DOHH2 (cell line): ENCODE measurements at regions not wholly inside any gene's neighbourhood (a gene's known extent, or its start where the extent isn't known, plus 50 kb on each side); places are given as distances from the start of the nearest gene placed in this dataset.

Experiments used
- H3F3A ChIP-seq: fragments of 200-600 bp; sonication (generic), shearing (Covaris generic); 2 replicates; pipeline ENCODE4 v1.6.0; 2016; ENCODE audit warnings: antibody characterized with exemption, mild to moderate bottlenecking; ENCODE audit not compliant: control insufficient read depth, insufficient read depth
- H3K27ac ChIP-seq: fragments of 200-600 bp; sonication (generic); 2 replicates; pipeline ENCODE4 v1.5.1; 2014; ENCODE audit warnings: low read depth, mild to moderate bottlenecking, low read length, moderate library complexity
- H3K27me3 ChIP-seq: fragments of 200-600 bp; sonication (generic); 2 replicates; pipeline ENCODE4 v1.6.1; 2014; ENCODE audit warnings: mild to moderate bottlenecking, low read length, mixed read lengths; ENCODE audit not compliant: control insufficient read depth
- H3K36me3 ChIP-seq: fragments of 200-600 bp; sonication (generic); 2 replicates; pipeline ENCODE4 v1.6.1; 2014; ENCODE audit warnings: mild to moderate bottlenecking, low read length, moderate library complexity, mixed read lengths; ENCODE audit not compliant: control insufficient read depth
- H3K4me1 ChIP-seq: fragments of 200-600 bp; sonication (generic); 2 replicates; pipeline ENCODE4 v1.6.1; 2014; ENCODE audit warnings: mild to moderate bottlenecking, low read length, mixed read lengths; ENCODE audit not compliant: control insufficient read depth
- H3K4me2 ChIP-seq: fragments of 200-600 bp; sonication (generic); 2 replicates; pipeline ENCODE4 v1.6.0; 2014; ENCODE audit warnings: mild to moderate bottlenecking, low read length, moderate library complexity
- H3K4me3 ChIP-seq: fragments of 200-600 bp; sonication (generic); 2 replicates; pipeline ENCODE4 v1.5.1; 2014; ENCODE audit warnings: mild to moderate bottlenecking, low read length, mixed read lengths
- H3K79me2 ChIP-seq: fragments of 200-600 bp; sonication (generic); 2 replicates; pipeline ENCODE4 v1.6.1; 2014; ENCODE audit warnings: mild to moderate bottlenecking, low read length, mixed read lengths; ENCODE audit not compliant: control insufficient read depth
- H3K9me2 ChIP-seq: fragments of 200-600 bp; sonication (generic); replicated peaks from 2 replicates; pipeline ENCODE4 v1.6.1; 2014; ENCODE audit warnings: mild to moderate bottlenecking, low read length, mixed read lengths; ENCODE audit not compliant: control insufficient read depth
- H3K9me3 ChIP-seq: fragments of 200-600 bp; sonication (generic); 2 replicates; pipeline ENCODE4 v1.6.1; 2014; ENCODE audit warnings: antibody characterized with exemption, low read length, mixed read lengths; ENCODE audit not compliant: control insufficient read depth, insufficient read depth
- H4K20me1 ChIP-seq: fragments of 200-600 bp; sonication (generic); 2 replicates; pipeline ENCODE4 v1.6.0; 2014; ENCODE audit warnings: low read depth, mild to moderate bottlenecking, antibody characterized with exemption, low read length, moderate library complexity; ENCODE audit not compliant: control insufficient read depth, insufficient read depth
- EZH2phosphoT487 ChIP-seq: fragments of 200-600 bp; sonication (generic); IDR thresholded peaks from 2 replicates; pipeline ENCODE4 v1.6.1; 2017; ENCODE audit warnings: borderline replicate concordance, mild to moderate bottlenecking, antibody characterized with exemption, low read length, moderate library complexity, mixed read lengths
- TF ChIP-seq, protein P1 (sequence below): fragments of 200-600 bp; sonication (generic); IDR thresholded peaks from one replicate; pipeline ENCODE4 v1.5.1; 2014; ENCODE audit warnings: antibody characterized with exemption, mild to moderate bottlenecking, low read depth, low read length; ENCODE audit not compliant: poor library complexity, severe bottlenecking

DNA sequence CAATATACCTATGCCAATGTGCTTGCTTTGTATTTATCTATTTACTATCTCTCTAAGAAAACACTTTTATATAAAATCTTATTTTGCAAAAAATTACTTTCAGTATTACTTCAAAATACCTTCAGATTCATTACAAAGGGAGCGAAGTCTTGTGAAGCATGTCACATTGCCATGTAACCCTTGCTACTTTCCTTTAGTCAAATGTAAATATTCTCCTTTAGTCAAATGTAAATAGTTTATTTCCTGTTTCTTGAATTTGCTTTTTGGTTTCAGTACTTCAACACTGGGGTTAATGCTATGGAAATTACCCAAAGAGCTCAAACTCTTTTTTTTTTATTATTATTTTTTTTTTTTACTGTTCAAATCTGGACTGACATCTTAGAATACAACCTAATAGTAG, 383.3 kb downstream of the GRXCR1 start:
- no peaks in the 10 kb centered on the region for H4K20me1 ChIP-seq
- no peaks in the 10 kb centered on the region for H3F3A ChIP-seq
- no peak for TF ChIP-seq EZH2phosphoT487
- TF ChIP-seq, protein P1, sequence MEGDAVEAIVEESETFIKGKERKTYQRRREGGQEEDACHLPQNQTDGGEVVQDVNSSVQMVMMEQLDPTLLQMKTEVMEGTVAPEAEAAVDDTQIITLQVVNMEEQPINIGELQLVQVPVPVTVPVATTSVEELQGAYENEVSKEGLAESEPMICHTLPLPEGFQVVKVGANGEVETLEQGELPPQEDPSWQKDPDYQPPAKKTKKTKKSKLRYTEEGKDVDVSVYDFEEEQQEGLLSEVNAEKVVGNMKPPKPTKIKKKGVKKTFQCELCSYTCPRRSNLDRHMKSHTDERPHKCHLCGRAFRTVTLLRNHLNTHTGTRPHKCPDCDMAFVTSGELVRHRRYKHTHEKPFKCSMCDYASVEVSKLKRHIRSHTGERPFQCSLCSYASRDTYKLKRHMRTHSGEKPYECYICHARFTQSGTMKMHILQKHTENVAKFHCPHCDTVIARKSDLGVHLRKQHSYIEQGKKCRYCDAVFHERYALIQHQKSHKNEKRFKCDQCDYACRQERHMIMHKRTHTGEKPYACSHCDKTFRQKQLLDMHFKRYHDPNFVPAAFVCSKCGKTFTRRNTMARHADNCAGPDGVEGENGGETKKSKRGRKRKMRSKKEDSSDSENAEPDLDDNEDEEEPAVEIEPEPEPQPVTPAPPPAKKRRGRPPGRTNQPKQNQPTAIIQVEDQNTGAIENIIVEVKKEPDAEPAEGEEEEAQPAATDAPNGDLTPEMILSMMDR: no peak
- H3K4me1 ChIP-seq: no peaks in the 10 kb centered on the region
- H3K4me2 ChIP-seq: no peak overlapping the region
- no peaks in the 10 kb centered on the region for H3K9me3 ChIP-seq
- no peaks in the 10 kb centered on the region for H3K9me2 ChIP-seq
- H3K36me3 ChIP-seq: no peaks in the 10 kb centered on the region
- H3K27ac ChIP-seq: no peak overlapping the region
- no peak overlapping the region for H3K4me3 ChIP-seq
- no peaks in the 10 kb centered on the region for H3K79me2 ChIP-seq
- no peaks in the 10 kb centered on the region for H3K27me3 ChIP-seq

DNA sequence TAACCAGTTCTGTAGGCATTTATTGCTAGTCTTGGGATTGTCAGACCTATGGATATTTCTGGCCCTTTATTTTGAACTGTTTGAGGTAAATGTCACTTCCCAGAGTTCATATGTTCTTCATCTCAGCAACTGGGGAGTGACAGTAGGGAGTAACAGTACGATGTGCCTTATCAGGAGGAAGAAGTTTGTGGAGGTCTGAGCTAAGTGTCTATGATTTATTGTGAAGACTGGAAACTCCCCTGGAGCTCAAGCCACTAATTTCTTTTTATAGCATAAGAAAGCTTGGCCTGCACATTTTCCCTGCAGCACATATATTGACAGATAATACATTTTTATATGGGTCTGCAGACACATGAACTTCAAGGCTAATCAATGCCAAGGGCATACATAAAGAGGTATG, 383.8 kb downstream of the GRXCR1 start:
- Histone ChIP-seq H3F3A (no peaks in the 10 kb centered on the region), H3K4me3 (no peak overlapping the region), H3K27me3 (no peaks in the 10 kb centered on the region), H3K4me1 (no peaks in the 10 kb centered on the region), H3K79me2 (no peaks in the 10 kb centered on the region), H3K27ac (no peak overlapping the region), H3K9me2 (no peaks in the 10 kb centered on the region), H4K20me1 (no peaks in the 10 kb centered on the region), H3K9me3 (no peaks in the 10 kb centered on the region), H3K4me2 (no peak overlapping the region), H3K36me3 (no peaks in the 10 kb centered on the region)
- TF ChIP-seq, protein P1: no peak
- TF ChIP-seq EZH2phosphoT487: no peak

GRCh38 chr4:43277003-43277402, 384.5 kb downstream of the GRXCR1 start:
- Histone ChIP-seq H4K20me1 (no peaks in the 10 kb centered on the region), H3K79me2 (no peaks in the 10 kb centered on the region), H3K9me3 (no peaks in the 10 kb centered on the region), H3K27me3 (no peaks in the 10 kb centered on the region), H3K4me1 (no peaks in the 10 kb centered on the region), H3K4me2 (no peak overlapping the region), H3K4me3 (no peak overlapping the region), H3K27ac (no peak overlapping the region), H3F3A (no peaks in the 10 kb centered on the region), H3K9me2 (no peaks in the 10 kb centered on the region), H3K36me3 (no peaks in the 10 kb centered on the region)
- no peak for TF ChIP-seq EZH2phosphoT487
- TF ChIP-seq, protein P1: no peak

DNA sequence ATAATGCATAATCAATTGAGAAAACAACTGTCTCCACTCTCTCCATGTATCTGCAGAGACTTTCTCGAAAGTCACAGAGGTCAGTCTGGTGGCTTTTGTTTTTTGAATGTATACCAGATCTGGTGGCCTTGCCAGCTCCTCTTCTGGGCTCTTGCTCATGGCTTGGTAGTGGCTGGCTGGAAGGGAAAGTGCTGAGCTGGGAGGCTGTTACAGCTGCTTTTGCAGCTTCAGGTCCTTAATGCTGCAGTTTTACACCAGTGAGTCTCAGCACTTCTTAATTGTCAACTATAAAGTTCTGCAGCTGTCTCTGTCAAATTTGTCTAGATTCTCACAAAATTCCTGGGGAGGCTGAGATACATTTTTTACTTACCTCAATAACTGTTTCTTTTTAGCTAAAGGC, 390.0 kb downstream of the GRXCR1 start:
- Histone ChIP-seq H3K27ac (no peak overlapping the region), H3K4me3 (no peak overlapping the region), H4K20me1 (no peaks in the 10 kb centered on the region), H3K27me3 (no peaks in the 10 kb centered on the region), H3K79me2 (no peaks in the 10 kb centered on the region), H3K4me1 (no peaks in the 10 kb centered on the region), H3K9me2 (no peaks in the 10 kb centered on the region), H3F3A (no peaks in the 10 kb centered on the region), H3K36me3 (no peaks in the 10 kb centered on the region), H3K9me3 (no peaks in the 10 kb centered on the region), H3K4me2 (no peak overlapping the region)
- TF ChIP-seq EZH2phosphoT487: no peak
- TF ChIP-seq, protein P1: no peak
